SK-N-SH treated with all-trans-retinoic acid at 6 μM for 48 hours (cell line): ENCODE measurements at regions not wholly inside any gene's neighbourhood (a gene's known extent, or its start where the extent isn't known, plus 50 kb on each side); places are given as distances from the start of the nearest gene placed in this dataset.

ENCODE experiments used
- ARNTL ChIP-seq: fragments of 450-650 bp; formaldehyde crosslinking; IDR thresholded peaks from 2 replicates; pipeline ENCODE4 v1.5.0; 2020; ENCODE audit warnings: low read depth, mild to moderate bottlenecking, moderate library complexity, borderline replicate concordance
- CREB5 ChIP-seq: fragments of 250-450 bp; sonication (Bioruptor Pico); IDR thresholded peaks from 2 replicates; pipeline ENCODE4 v1.5.1; 2020; ENCODE audit warnings: low read depth, mild to moderate bottlenecking, moderate library complexity
- CSRNP3 ChIP-seq: fragments of 250-450 bp; sonication (Bioruptor Pico); IDR thresholded peaks from 2 replicates; pipeline ENCODE4 v1.5.1; 2021; ENCODE audit warnings: mild to moderate bottlenecking, moderate library complexity
- GLIS3 ChIP-seq: fragments of 250-450 bp; sonication (Bioruptor Pico); IDR thresholded peaks from 2 replicates; pipeline ENCODE4 v1.5.0; 2020; ENCODE audit warnings: mild to moderate bottlenecking, moderate library complexity
- ISL1 ChIP-seq: fragments of 250-450 bp; sonication (Bioruptor Pico); IDR thresholded peaks from 2 replicates; pipeline ENCODE4 v2.1.2; 2022; ENCODE audit warnings: mild to moderate bottlenecking, moderate library complexity
- PATZ1 ChIP-seq: fragments of 250-450 bp; sonication (Bioruptor Pico); IDR thresholded peaks from 2 replicates; pipeline ENCODE4 v1.8.0; 2020; ENCODE audit warnings: mild to moderate bottlenecking, moderate library complexity, borderline replicate concordance
- RARB ChIP-seq: fragments of 250-450 bp; sonication (Bioruptor Pico); IDR thresholded peaks from 2 replicates; pipeline ENCODE4 v1.8.0; 2021; ENCODE audit warnings: mild to moderate bottlenecking, moderate library complexity
- TOX ChIP-seq: fragments of 250-450 bp; sonication (Bioruptor Pico); IDR thresholded peaks from 2 replicates; pipeline ENCODE4 v1.8.0; 2021; ENCODE audit warnings: mild to moderate bottlenecking, moderate library complexity, borderline replicate concordance
- ZFP3 ChIP-seq: fragments of 250-450 bp; sonication (Bioruptor Pico); IDR thresholded peaks from 2 replicates; pipeline ENCODE4 v1.5.0; 2020; ENCODE audit warnings: mild to moderate bottlenecking, moderate library complexity
- ZFP30 ChIP-seq: fragments of 450-650 bp; formaldehyde crosslinking; IDR thresholded peaks from 2 replicates; pipeline ENCODE4 v1.5.0; 2022; ENCODE audit warnings: mild to moderate bottlenecking, moderate library complexity
- ZNF565 ChIP-seq: fragments of 450-650 bp; formaldehyde crosslinking; conservative IDR thresholded peaks from 2 replicates; pipeline ENCODE4 v1.5.0; 2020; ENCODE audit warnings: low read depth, mild to moderate bottlenecking, moderate library complexity
- ZNF70 ChIP-seq: fragments of 450-650 bp; formaldehyde crosslinking; IDR thresholded peaks from 2 replicates; pipeline ENCODE4 v1.5.0; 2020; ENCODE audit warnings: mild to moderate bottlenecking, moderate library complexity
- TF ChIP-seq, protein P1 (sequence below): fragments of 250-450 bp; sonication (Bioruptor Pico); IDR thresholded peaks from 2 replicates; pipeline ENCODE4 v1.5.0; 2020; ENCODE audit warnings: mild to moderate bottlenecking, moderate library complexity

- TF ChIP-seq GLIS3 (no peak), ISL1 (no peak), PATZ1 (CRISPR knock-in tag) (no peak), TOX (no peak), RARB (CRISPR knock-in tag) (no peak), ARNTL (CRISPR knock-in tag) (no peak), ZFP3 (no peak), ZFP30 (CRISPR knock-in tag) (no peak), CREB5 (CRISPR knock-in tag) (no peak), ZNF565 (no peak), ZNF70 (CRISPR knock-in tag) (no peak), CSRNP3 (no peak)
- TF ChIP-seq, protein P1, sequence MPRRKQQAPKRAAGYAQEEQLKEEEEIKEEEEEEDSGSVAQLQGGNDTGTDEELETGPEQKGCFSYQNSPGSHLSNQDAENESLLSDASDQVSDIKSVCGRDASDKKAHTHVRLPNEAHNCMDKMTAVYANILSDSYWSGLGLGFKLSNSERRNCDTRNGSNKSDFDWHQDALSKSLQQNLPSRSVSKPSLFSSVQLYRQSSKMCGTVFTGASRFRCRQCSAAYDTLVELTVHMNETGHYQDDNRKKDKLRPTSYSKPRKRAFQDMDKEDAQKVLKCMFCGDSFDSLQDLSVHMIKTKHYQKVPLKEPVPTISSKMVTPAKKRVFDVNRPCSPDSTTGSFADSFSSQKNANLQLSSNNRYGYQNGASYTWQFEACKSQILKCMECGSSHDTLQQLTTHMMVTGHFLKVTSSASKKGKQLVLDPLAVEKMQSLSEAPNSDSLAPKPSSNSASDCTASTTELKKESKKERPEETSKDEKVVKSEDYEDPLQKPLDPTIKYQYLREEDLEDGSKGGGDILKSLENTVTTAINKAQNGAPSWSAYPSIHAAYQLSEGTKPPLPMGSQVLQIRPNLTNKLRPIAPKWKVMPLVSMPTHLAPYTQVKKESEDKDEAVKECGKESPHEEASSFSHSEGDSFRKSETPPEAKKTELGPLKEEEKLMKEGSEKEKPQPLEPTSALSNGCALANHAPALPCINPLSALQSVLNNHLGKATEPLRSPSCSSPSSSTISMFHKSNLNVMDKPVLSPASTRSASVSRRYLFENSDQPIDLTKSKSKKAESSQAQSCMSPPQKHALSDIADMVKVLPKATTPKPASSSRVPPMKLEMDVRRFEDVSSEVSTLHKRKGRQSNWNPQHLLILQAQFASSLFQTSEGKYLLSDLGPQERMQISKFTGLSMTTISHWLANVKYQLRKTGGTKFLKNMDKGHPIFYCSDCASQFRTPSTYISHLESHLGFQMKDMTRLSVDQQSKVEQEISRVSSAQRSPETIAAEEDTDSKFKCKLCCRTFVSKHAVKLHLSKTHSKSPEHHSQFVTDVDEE (CRISPR knock-in tag), result no peak
Measured at GRCh38 chr12:13404111-13404628, 207.6 kb downstream of the EMP1 start.
